Iris pigment epithelial cell (primary cell): ENCODE measurements at regions not wholly inside any gene's neighbourhood (a gene's known extent, or its start where the extent isn't known, plus 50 kb on each side); places are given as distances from the start of the nearest gene placed in this dataset.

Experiments
- DNase-seq: peaks from one replicate; pipeline ENCODE4 v3.0.0-alpha.2; 2011; ENCODE audit warnings: low read depth

DNA sequence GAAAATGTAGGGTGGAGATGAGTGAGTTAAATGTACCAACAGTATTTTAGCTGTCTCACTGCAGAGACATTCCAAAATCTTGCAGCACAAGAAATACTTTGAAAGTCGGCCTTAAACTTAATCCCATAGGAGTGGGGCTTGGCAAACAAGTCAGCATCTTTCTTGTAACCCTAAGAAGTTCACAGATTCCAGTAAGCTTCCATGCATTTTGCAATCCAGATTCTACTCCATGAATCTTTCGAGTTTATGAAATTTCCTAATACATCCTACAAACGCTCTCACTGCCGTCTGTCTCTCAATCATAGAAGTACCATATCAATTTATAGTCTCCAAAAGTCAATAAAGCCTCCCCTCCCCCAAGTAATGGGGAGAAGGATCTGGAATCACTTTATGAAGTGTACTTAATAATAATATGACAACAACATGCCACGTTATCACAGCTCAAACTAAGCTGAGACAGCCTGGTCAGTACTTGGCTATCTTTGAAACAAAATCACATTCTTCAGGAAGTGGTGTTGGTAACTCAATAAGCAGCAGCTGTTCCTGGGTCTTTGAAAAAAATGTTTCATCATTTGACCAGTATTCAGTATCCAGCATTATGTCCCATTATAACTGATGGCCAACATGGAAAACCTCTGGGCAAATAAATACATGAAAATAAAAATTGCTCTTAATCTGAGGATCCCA, 317.4 kb upstream of the RUNX1 start:
- peak; percentile 86 for DNase-seq

- no peak for DNase-seq
Measured at GRCh38 chr21:35363458-35363857, 314.4 kb upstream of the RUNX1 start.

DNA sequence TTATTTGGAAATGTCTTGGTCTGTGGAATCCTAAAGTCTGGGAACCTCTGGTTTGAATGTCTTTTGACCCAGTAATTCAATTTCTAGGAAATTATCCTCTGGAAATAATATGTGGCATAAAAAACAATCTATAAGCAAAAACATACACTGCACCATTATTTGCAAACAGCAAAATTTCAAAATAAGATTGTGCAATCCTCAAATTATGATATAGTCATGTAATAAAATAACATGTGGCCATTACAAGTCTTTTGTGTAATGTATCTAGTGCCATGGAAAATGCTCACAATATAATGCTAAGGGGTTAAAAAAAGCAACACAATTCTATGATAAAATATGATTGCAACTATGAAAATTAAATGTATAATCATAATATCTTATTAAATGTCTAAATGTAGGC, 312.9 kb upstream of the RUNX1 start:
- DNase-seq = no peak

GRCh38 chr21:35360870-35361570, 311.9 kb upstream of the RUNX1 start:
- DNase-seq = no peak

- no peak for DNase-seq
Measured at GRCh38 chr21:35359076-35359475, 310.0 kb upstream of the RUNX1 start.

- no peak for DNase-seq
Measured at GRCh38 chr21:35358008-35358407, 308.9 kb upstream of the RUNX1 start.

- no peak for DNase-seq
Measured at GRCh38 chr21:35357041-35357780, 308.1 kb upstream of the RUNX1 start.

DNA sequence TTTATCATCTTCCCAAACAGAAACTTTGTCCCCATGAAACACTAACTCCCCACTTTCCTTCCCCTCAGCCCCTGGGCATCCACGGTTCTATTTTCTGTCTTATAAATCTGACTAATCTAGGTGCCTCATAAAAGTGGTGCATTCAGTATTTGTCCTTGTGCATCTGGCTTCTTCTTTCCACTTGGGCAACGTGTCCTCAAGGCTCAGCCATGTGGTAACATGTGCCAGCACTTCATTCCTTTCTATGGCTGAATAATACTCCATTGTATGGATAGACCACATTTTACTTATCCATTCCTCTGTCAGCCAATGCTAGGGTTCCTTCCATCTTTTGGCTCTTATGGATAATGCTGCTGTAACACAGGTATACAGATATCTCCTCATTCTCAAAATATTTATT, 305.0 kb upstream of the RUNX1 start:
- no peak for DNase-seq

DNA sequence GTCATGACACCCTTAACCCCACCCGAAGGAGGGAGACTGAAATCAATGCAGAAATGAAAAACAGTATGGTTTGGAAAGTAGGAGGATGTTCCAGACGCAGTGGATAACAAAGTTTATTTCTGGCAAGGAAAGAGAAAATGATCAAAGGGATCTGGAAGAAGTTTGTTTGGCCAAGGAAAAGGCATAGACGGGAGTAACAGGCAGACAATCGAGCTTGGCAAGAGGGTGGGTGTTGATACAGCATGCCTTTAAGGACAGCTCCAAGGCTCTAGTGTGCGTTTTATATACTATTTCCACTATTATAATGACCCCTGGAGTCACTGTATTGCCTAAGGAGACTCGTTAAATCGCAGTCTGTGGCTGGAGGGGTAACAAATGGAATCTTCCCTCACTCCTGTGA, 303.7 kb upstream of the RUNX1 start:
- DNase-seq = no peak

DNA sequence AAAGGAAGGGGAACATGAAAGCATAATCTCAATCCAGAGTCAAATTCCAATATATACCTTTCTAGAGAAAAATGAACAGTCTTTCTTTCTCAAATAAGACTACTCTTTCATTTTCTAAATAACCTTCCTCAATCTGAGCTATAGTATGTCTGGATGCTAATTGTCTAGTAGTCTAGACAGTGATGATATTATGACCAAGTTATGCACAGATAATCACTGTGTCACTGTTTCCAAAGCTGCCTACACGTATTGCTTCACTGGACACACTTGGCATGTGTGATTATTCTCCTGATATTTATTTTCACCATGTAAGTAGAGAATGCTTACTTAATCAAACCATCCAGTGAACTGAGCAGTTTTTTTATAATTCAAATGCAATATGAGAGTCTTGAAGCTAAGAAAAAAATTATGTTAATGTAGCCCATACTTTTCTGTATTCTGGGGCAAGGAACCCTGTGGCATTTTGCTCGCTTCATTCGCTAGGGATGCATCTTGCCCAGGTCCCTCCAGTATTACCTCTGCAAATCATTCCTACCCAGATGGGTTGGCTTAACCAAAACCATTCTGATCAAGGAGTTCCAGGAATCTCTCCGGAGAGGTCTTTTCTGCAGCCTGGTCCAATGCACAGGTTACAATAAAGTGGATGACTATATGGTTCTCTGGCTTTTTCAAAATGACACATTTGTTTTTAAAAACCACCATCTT, 303.1 kb upstream of the RUNX1 start:
- peak; percentile 89 for DNase-seq

- DNase-seq = no peak
Measured at GRCh38 chr21:35351434-35351833, 302.3 kb upstream of the RUNX1 start.

DNA sequence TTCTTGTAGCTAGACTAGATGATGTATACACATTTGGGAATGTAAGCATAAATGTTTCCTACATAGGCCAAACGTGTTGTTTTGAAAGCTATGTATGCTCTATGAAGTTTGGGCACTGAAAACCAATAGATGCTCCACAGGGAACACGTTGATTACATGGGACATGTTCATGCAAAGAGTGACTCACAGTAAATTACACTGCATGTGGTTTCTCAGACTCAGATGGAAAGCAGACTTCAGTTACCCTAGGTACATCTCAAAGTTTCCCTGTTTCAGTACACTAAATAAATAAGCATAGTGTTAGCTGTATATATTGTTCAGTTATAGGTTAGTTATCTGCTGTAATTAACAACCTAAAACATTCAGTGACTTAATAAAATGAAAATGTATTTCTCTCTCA, 301.9 kb upstream of the RUNX1 start:
- peak; percentile 39 for DNase-seq

DNA sequence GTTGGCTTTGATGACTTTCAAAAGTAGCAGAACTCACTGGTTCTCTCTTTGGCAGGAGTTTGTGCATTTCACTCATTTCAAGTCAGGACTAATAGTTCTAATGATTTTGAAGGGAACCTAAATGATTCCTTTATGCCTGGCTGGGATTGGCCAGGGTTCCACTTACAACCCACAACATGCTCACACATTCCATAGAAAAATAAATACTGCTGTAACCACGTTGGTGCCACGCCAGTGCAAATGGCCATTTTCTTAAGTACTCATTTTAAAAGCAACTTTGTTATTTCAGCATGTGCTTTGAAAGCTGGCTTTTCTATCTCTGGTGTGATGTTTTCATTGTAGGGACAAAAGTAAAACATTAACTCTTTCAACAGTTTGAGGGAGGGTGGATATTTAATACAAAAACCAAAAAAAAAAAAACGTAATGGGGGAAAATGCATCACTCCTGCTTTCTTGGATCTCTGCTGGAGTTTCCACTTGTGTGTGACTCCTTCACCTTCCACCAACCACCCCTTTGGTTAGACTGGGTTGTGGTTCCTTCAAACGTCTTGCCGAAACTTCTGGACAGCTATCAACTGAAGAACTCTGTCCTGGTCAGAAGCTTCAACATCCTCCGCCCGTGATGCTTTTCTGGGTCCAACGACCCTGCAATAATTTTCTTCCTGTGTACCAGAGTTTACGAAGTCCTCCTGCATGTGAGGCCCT, 300.4 kb upstream of the RUNX1 start:
- DNase-seq = peak; percentile 50

GRCh38 chr21:35348686-35349085, 299.6 kb upstream of the RUNX1 start:
- DNase-seq = no peak

- DNase-seq = no peak
Measured at GRCh38 chr21:35346697-35347096, 297.6 kb upstream of the RUNX1 start.

GRCh38 chr21:35345954-35346353, 296.9 kb upstream of the RUNX1 start:
- no peak for DNase-seq

DNA sequence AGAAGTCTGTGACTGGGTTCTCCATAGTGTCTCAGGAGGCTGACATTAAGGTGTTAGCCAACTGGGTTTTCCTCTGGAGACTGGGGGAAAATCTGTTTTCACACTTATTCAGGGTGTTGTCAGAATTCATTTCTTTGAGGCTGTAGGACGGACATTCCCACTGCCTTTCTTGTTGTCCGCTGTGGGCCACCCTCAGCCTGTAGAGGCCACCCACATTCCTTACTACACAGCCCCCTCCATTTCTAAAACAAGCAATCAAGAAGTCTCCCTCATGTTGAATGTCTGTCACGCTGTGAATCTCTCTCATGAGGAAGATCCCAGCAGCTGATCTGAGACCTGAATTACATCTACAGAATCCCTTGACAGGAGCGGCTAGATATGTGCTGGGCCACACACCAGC, 295.5 kb upstream of the RUNX1 start:
- DNase-seq = no peak

- DNase-seq = no peak
Measured at GRCh38 chr21:35343046-35343819, 294.1 kb upstream of the RUNX1 start.

DNA sequence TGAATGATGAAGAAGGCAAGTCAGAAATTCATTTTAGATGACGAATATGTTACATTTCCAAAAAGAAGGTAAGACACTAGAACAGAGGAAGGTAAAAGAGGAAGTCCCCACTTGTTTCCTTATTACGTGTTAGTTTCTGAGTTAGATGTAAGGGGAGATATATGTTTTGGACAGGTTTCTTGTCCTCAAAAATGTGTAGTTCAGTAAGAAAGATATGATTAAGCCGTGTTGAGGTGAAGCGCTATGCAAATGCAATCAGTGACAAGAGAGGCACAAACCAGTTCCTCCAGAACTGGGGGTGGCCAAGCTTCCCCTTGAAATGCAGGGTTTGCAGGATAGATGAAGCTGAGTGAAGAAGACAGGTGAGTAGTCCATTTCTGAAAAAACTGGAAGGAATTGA, 293.3 kb upstream of the RUNX1 start:
- DNase-seq = no peak

DNA sequence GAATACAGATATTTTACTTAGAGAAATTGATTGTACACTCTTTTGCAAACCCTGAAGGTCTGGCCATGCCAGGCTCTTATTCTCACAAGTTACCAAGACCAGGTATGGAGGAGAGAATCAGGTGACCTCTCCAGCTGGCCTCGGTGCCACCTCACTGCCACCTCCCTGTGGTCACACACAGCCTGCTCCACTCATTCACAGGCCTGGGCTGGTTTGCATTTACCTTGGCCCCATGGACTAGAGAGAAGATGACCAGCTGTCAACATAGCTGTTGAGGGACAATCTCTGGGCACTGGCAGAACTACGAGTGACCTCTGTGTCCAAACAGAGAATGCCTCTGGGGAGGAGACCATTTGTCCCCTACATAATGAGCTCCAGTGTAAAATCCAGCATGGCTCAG, 291.2 kb upstream of the RUNX1 start:
- DNase-seq = no peak
